Effector memory CD8-positive, alpha-beta T cell (primary cell): ENCODE measurements at regions not wholly inside any gene's neighbourhood (a gene's known extent, or its start where the extent isn't known, plus 50 kb on each side); places are given as distances from the start of the nearest gene placed in this dataset.
"Not testable (repeated sequence)": the region's sequence is repeated elsewhere in the genome, so short reads cannot be mapped to it uniquely, and the experiment has no call there.

ENCODE experiments used
- ATAC-seq: fragments of 150-1000 bp; cut with Tn5 transposase; replicated peaks from 2 replicates; pipeline ENCODE4 v1.10.0; 2021; ENCODE audit warnings: mild to moderate bottlenecking, moderate library complexity
- DNase-seq, 3 experiments: peaks; one replicate each; pipeline ENCODE4 v3.0.0; 2021
- H3K27ac Mint-ChIP-seq, 2 donors: one replicate each; pipeline ENCODE4 v1.8.0; 2022; ENCODE audit warnings: mild to moderate bottlenecking in 2 of 2, mixed read lengths in 2 of 2, moderate library complexity in 2 of 2
- H3K27me3 Mint-ChIP-seq, 2 donors: one replicate each; pipeline ENCODE4 v1.8.0; 2022; ENCODE audit warnings: mixed read lengths in 2 of 2
- H3K36me3 Mint-ChIP-seq: one replicate; pipeline ENCODE4 v1.8.0; 2022; ENCODE audit warnings: mild to moderate bottlenecking, moderate library complexity, mixed read lengths; ENCODE audit not compliant: insufficient read depth
- H3K4me1 Mint-ChIP-seq, 2 donors: one replicate each; pipeline ENCODE4 v1.8.0; 2022; ENCODE audit warnings: low read depth in 2 of 2, mixed read lengths in 2 of 2
- H3K4me3 Mint-ChIP-seq, 2 donors: one replicate each; pipeline ENCODE4 v1.8.0; 2022; ENCODE audit warnings: mild to moderate bottlenecking in 2 of 2, mixed read lengths in 2 of 2, moderate library complexity in 2 of 2
- H3K9me3 Mint-ChIP-seq, 2 donors: one replicate each; pipeline ENCODE4 v1.8.0; 2022; ENCODE audit warnings: mixed read lengths in 2 of 2

DNA sequence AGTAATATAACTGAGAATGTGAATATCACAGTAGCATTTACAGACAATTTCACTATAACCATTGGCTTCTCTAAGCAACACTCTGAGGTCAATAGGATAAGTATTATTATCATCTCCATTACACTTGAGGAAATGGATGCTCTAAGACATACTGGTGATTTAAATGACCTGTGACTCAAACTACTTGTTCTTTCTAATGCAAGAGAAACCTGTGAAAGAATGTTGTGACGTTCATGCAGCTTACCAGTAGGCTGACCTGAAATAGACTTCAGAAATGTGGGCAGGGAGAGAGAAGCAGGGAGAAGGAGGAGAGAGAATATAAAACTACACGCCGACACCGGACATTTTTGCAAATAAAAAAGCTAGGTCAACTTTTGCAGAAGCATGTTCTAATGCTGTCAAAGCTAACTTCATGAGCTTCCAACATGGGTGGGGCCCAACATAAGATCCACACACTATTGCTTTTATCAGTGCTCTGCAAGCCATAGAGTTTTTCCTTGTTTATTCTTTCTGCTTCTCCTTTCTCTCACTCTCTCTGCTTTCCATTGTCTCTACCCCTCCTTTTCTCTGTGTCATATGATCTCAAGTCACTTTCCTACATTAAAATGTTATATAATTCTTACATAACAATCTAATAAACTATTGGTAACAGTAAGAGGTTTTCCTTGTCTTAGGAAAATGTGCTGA, 217.6 kb upstream of the FN1 start:
- DNase-seq (no peak), ATAC-seq (no peak)
- Mint-ChIP-seq H3K27me3 (peaks cover 9 to 12% of the 10 kb centered on the region in 2 donors), H3K9me3 (peaks cover 0 to 2% of the 10 kb centered on the region in 2 donors), H3K36me3 (no peaks in the 10 kb centered on the region), H3K4me1 (no peaks in the 10 kb centered on the region), H3K4me3 (no peak overlapping the region), H3K27ac (no peak overlapping the region)

DNA sequence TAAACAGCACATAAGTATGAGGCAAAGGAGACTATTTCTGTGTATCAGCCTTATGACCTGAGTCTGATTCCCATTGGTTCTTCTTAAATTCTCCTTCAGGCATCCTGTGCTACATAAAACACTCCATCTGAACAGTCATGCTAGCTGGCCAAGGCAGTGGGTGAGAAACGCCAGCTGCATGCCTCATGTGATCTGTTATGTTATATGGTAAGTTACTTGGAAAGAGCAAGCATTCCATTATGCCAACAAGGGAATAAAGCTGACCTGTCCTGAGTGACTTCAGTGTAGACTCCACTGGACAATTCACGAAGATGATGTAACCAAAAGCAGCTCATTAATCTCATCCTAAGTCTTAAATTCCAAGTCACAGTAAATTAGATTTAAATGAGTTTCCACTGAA, 216.5 kb upstream of the FN1 start:
- H3K27me3 Mint-ChIP-seq, result peaks cover 9 to 12% of the 10 kb centered on the region in 2 donors
- no peak overlapping the region for H3K27ac Mint-ChIP-seq
- no peaks in the 10 kb centered on the region for H3K4me1 Mint-ChIP-seq
- no peaks in the 10 kb centered on the region for H3K36me3 Mint-ChIP-seq
- peaks cover 0 to 2% of the 10 kb centered on the region in 2 donors for H3K9me3 Mint-ChIP-seq
- ATAC-seq (no peak), DNase-seq (no peak)
- no peak overlapping the region for H3K4me3 Mint-ChIP-seq

DNA sequence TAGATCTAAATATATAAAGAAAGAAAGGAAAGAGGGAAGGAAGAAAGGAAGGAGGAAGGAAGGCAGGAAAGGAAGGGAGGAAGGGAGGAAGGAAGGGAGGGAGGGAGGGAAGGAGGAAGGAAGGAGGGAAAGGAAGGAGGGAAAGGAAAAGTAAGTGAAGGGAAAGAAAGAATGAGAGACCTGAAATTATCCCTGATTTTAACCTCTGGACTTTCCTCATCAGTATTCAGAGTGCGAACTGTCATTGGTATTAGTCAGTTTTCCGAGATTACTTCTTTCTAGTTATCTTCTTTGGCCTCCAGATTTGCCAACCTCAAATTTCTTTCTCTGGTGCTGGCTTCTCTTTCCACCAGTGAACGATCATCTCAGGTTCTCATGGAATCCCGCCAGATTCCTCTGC, 215.5 kb upstream of the FN1 start:
- DNase-seq, result no peak
- Mint-ChIP-seq H3K27me3 (peaks cover 9 to 12% of the 10 kb centered on the region in 2 donors), H3K27ac (no peak overlapping the region), H3K36me3 (no peaks in the 10 kb centered on the region), H3K9me3 (no peaks in the 10 kb centered on the region), H3K4me3 (no peak overlapping the region), H3K4me1 (no peaks in the 10 kb centered on the region)
- no peak for ATAC-seq

DNA sequence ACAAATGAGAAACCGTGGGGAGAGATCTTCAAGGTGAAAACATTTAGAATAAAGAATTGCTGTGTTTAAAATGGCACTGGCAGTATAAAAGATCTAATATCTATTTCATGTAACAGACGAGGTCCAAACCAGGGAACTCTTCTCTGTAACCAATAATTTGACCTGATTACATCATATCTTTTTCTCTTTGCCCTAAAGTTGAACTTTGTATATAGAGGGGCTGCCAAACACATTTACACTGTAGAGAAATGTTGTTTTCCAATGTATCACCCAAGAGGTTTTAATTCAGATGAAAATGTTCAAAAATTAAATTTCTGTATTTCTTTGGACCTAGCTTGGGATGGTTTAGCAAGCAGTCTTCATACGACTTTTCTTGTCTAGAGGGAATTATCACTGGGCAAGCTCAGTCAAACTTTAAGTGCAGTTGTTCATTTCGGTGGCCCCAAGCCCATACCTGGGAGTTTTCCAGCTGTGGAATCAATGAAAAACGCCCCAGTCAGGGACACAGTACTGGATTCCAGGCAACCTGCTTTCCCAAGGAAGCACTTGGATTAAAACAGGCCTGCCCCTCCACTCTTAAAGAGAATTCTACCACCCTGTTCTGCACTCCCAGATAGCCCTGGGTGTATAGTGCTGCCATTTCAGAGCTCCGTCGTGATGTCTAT, 208.5 kb upstream of the FN1 start:
- no peaks in the 10 kb centered on the region for H3K27me3 Mint-ChIP-seq
- ATAC-seq (no peak), DNase-seq (no peak)
- no peak overlapping the region for H3K27ac Mint-ChIP-seq
- H3K36me3 Mint-ChIP-seq, result no peaks in the 10 kb centered on the region
- H3K4me3 Mint-ChIP-seq, result no peak overlapping the region
- peaks cover 0 to 2% of the 10 kb centered on the region in 2 donors for H3K9me3 Mint-ChIP-seq
- H3K4me1 Mint-ChIP-seq, result no peaks in the 10 kb centered on the region

DNA sequence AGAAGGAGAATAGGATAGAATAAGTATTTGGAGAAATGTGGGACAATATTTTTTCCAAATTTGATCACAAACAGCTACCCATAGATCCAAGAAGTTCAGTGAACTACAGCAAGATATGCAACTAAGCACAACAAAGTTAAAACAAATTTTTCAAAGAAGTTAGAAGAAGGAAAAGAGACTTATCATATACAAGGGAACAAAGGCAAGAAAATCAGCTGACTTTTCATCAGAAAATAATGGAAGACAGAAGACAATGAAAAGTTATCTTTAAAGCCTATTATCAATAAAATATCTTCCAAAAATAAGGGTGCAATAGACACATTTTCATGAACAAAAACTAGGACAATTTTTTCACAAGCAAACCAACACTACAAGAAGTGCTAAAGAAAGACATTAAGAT, 202.8 kb upstream of the FN1 start:
- no peak overlapping the region for H3K27ac Mint-ChIP-seq
- H3K4me3 Mint-ChIP-seq, result no peak overlapping the region
- no peaks in the 10 kb centered on the region for H3K4me1 Mint-ChIP-seq
- DNase-seq, result no peak
- H3K9me3 Mint-ChIP-seq, result peaks cover 4 to 15% of the 10 kb centered on the region in 2 donors
- no peak for ATAC-seq
- H3K27me3 Mint-ChIP-seq, result peaks cover 0 to 7% of the 10 kb centered on the region in 2 donors
- no peaks in the 10 kb centered on the region for H3K36me3 Mint-ChIP-seq

DNA sequence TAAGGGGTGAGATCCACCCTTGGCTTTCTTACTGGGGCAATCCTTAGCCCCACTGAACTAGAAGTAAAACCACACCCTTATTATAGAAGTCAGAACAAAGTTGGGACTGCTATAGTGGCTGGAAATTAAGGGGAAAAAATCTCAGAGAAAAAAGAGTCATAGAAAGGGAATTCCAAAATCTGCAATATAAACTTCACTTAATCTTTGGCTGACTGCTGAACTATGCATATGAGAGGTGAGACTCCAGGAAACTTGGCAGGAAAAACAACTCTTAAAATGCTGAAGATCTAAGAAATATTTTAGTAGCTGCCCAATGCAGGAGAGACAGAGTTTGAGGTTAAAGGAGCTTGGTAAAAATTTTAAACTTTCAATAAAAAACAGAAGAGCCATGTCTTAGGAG, 201.8 kb upstream of the FN1 start:
- no peak overlapping the region for H3K27ac Mint-ChIP-seq
- H3K4me1 Mint-ChIP-seq, result no peaks in the 10 kb centered on the region
- no peaks in the 10 kb centered on the region for H3K36me3 Mint-ChIP-seq
- peaks cover 4 to 16% of the 10 kb centered on the region in 2 donors for H3K9me3 Mint-ChIP-seq
- no peak for DNase-seq
- peaks cover 0 to 7% of the 10 kb centered on the region in 2 donors for H3K27me3 Mint-ChIP-seq
- ATAC-seq, result no peak
- no peak overlapping the region for H3K4me3 Mint-ChIP-seq

DNA sequence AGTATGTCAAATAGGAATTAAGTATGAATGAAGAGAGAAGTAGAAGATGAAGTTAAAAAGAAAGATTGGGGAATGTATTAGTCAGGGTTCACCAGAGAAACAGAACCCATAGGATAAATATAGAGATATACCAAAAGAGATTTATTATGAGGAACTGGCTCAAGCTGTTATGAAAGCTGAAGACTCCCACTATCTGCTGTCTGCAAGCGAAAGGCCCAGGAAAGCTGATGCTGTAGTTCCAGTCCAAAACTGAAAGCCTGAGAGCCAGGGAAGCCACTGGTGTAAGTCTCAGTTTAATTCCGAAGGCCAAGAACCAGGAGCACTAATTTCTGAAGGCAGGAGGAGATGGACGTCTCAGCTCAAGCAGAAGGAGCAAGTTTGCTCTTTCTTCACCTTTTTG, 200.9 kb upstream of the FN1 start:
- DNase-seq, result no peak
- H3K36me3 Mint-ChIP-seq, result no peaks in the 10 kb centered on the region
- no peak overlapping the region for H3K27ac Mint-ChIP-seq
- no peak for ATAC-seq
- H3K4me3 Mint-ChIP-seq, result no peak overlapping the region
- no peaks in the 10 kb centered on the region for H3K4me1 Mint-ChIP-seq
- H3K27me3 Mint-ChIP-seq, result peaks cover 0 to 7% of the 10 kb centered on the region in 2 donors
- peaks cover 8 to 22% of the 10 kb centered on the region in 2 donors for H3K9me3 Mint-ChIP-seq

DNA sequence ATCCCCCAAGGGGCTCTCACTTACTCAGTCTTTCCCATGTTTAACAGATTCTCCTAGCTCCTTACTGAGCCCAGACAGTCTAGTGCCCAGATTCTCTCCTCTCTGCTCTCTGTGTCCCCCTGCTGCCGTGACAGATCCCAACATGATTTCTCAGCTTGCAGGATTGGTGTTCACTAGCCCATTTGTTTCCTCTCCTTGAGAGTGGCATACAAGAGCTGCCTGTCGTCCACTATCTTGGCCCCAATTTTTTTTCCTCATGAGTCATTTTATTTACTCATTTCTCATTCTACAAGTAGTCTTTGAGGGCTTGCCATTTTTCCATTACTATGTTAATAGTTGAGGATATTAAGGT, 199.9 kb upstream of the FN1 start:
- H3K4me1 Mint-ChIP-seq, result no peaks in the 10 kb centered on the region
- H3K4me3 Mint-ChIP-seq, result no peak overlapping the region
- H3K9me3 Mint-ChIP-seq, result peaks cover 8 to 22% of the 10 kb centered on the region in 2 donors

DNA sequence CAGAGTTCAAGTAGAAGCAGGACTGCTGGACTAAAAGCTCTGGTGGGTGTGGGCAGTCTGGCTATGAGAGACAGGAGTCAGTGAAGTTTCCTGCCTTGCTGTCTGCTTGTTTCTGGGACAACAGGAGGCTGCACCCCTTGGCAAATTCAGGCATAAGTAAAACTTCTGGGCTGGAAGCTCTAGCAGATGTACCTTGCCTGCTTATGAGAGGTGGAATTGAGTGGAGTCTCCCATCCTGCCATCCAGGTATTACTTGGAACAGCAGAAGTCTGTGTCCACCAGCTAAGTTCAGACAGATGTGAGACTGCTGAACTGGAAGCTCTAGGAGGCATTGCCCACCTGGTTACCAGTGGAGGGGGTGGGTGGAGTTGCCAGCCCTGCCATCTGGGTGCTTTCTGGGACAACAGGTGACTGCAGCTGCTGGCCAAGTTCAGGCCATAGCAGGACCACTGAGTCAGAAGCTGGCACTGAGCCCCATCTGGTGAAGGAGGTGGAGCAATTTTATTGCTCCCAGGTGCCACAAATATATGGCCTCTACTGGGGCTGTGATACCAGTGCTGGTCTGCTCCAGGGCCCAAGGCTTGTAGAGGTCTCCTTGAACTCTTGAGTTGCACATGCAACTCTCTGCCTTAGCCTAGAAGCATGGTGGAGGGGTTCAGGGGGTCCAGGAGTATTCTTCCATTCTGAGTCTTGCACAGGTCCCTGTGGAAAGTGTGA, 199.4 kb upstream of the FN1 start:
- Mint-ChIP-seq H3K27ac (no peak overlapping the region), H3K4me1 (no peaks in the 10 kb centered on the region), H3K36me3 (no peaks in the 10 kb centered on the region), H3K4me3 (no peak overlapping the region), H3K27me3 (peaks cover 0 to 7% of the 10 kb centered on the region in 2 donors), H3K9me3 (peaks cover 8 to 22% of the 10 kb centered on the region in 2 donors)
- DNase-seq (no peak), ATAC-seq (no peak)

More for the DNA sequence above, 199.9 kb upstream of the FN1 start:
- ATAC-seq (no peak), DNase-seq (no peak)
- peaks cover 0 to 7% of the 10 kb centered on the region in 2 donors for H3K27me3 Mint-ChIP-seq
- no peaks in the 10 kb centered on the region for H3K36me3 Mint-ChIP-seq
- H3K27ac Mint-ChIP-seq, result no peak overlapping the region

DNA sequence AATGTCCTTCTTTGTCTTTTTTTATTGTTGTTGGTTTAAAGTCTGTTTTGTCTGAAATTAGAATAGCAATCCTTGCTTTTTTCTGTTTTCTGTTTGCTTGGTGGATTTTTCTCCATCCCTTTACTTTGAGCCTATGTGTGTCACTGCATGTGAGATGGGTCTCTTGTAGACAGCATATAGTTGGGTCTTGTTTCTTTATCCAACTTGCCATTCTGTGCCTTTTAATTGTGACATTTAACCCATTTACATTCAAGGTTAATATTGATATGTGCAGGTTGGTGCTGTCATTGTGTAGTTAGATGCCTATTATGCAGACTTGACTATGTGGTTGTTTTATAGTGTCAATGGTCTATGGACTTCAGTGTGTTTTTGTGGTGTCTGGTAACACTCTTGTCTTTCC, 197.5 kb upstream of the FN1 start:
- no peak for ATAC-seq
- H3K36me3 Mint-ChIP-seq, result no peaks in the 10 kb centered on the region
- no peaks in the 10 kb centered on the region for H3K4me1 Mint-ChIP-seq
- H3K27me3 Mint-ChIP-seq, result peaks cover 0 to 7% of the 10 kb centered on the region in 2 donors
- peaks cover 8 to 10% of the 10 kb centered on the region in 2 donors for H3K9me3 Mint-ChIP-seq
- H3K4me3 Mint-ChIP-seq, result no peak overlapping the region
- no peak overlapping the region for H3K27ac Mint-ChIP-seq
- no peak for DNase-seq

DNA sequence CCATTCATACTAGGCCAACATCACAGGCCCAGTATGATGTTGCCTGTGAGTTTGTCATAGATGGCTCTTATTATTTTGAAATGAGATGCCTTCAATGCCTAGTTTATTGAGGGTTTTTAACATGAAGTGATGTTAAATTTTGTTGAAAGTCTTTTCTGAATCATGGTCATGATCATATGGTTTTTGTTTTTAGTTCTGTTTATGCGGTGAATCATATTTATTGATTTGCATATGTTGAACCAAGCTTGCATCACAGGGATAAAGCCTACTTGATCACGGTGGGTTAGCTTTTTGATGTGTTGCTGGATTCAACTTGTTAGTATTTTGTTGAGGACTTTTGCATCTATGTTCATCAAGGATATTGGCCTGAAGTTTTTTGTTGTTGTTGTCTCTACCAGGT, 195.8 kb upstream of the FN1 start:
- Mint-ChIP-seq H3K4me1 (no peaks in the 10 kb centered on the region), H3K36me3 (no peaks in the 10 kb centered on the region), H3K9me3 (peaks cover 8% of the 10 kb centered on the region in 2 donors), H3K4me3 (no peak overlapping the region), H3K27me3 (peaks cover 0 to 7% of the 10 kb centered on the region in 2 donors), H3K27ac (no peak overlapping the region)
- DNase-seq (no peak), ATAC-seq (no peak)

DNA sequence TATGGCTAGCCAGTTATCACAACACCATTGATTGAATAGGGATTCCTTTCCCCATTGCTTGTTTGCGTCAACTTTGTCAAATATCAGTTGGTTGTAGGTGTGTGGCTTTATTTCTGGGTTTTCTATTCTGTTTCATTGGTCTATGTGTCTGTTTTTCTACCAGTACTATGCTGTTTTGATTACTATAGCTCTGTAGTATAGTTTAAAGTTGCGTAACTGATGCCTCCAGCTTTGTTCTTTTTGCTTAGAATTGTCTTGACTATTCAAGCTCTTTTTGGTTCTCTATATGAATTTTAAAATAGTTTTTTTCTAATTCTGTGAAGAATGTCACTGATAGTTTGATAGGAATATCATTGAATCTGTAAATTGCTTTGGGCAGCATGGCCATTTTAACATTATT, 194.9 kb upstream of the FN1 start:
- H3K27me3 Mint-ChIP-seq, H3K4me3 Mint-ChIP-seq, H3K27ac Mint-ChIP-seq, H3K36me3 Mint-ChIP-seq, ATAC-seq, DNase-seq, H3K9me3 Mint-ChIP-seq, H3K4me1 Mint-ChIP-seq: not testable (repeated sequence)

DNA sequence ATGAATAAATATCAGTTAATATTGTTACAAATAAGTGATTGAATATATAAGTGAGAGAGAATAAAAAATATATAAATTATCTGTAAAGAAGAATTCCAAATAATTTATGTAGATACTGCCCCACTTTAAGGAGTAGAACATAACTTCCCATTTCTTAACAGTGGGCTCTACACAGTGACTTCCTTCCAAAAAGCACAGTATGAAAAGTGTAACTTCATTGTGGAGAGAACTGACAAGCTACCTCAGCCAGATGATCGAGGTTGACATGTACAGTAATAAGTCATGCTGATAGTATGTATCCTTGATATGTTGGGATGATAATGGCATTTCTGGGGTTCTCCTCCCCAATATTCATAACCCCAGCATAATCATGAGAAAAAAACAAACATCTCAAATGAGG, 191.9 kb upstream of the FN1 start:
- ATAC-seq (no peak), DNase-seq (no peak)
- no peaks in the 10 kb centered on the region for H3K4me1 Mint-ChIP-seq
- no peak overlapping the region for H3K4me3 Mint-ChIP-seq
- no peak overlapping the region for H3K27ac Mint-ChIP-seq
- peaks cover 4 to 7% of the 10 kb centered on the region in 2 donors for H3K9me3 Mint-ChIP-seq
- no peaks in the 10 kb centered on the region for H3K27me3 Mint-ChIP-seq
- H3K36me3 Mint-ChIP-seq, result no peaks in the 10 kb centered on the region

DNA sequence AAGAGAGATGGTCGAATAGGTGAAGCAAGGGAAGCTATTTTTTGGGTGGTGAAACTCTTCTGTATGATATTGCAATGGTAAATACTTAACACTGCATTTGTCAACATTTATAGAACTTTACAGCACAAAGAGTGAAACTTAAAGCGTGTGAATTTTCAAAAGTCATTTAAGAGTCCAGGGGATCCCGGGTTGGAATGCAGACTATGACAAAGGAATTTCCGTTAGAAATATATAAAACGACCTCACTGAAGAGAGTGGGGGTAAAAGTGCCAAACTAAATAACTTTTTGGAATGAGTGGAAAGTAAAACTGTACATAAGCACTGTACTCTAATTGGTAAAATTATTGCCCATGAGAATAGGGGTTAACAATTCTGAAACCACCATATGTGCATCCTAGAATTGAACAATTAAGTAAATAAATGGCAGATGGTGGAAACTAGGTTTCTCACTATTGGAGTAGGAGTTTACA, 191.0 kb upstream of the FN1 start:
- no peak overlapping the region for H3K4me3 Mint-ChIP-seq
- no peak for DNase-seq
- no peak overlapping the region for H3K27ac Mint-ChIP-seq
- no peak for ATAC-seq
- no peaks in the 10 kb centered on the region for H3K36me3 Mint-ChIP-seq
- no peaks in the 10 kb centered on the region for H3K27me3 Mint-ChIP-seq
- H3K9me3 Mint-ChIP-seq, result no peaks in the 10 kb centered on the region
- H3K4me1 Mint-ChIP-seq, result no peaks in the 10 kb centered on the region
